Left colon (tissue), 2 donors: ENCODE measurements at regions not wholly inside any gene's neighbourhood (a gene's known extent, or its start where the extent isn't known, plus 50 kb on each side); places are given as distances from the start of the nearest gene placed in this dataset.

ENCODE experiments used
- ATAC-seq: fragments of 200-7000 bp; cut with Tn5 transposase; one replicate; pipeline ENCODE4 v1.9.1; 2020; ENCODE audit warnings: mild to moderate bottlenecking, moderate library complexity
- DNase-seq, 2 donors: peaks; one replicate each; pipeline ENCODE4 v3.0.0-alpha.2; 2020
- intact Hi-C, 2 donors: fragments of 100-400 bp; cut with DNase I in 1 of 2; cut with micrococcal nuclease in 1 of 2; formaldehyde crosslinking; loops; one replicate each; pipeline versions ENCODE4 v1.11.2 to v1.14.0; 2022; cut with DNase I, micrococcal nuclease
- donor health status: DM: no; HTN: no; CAD: no.
- donor health status: DM: yes; HTN: yes; CAD: no.

DNA sequence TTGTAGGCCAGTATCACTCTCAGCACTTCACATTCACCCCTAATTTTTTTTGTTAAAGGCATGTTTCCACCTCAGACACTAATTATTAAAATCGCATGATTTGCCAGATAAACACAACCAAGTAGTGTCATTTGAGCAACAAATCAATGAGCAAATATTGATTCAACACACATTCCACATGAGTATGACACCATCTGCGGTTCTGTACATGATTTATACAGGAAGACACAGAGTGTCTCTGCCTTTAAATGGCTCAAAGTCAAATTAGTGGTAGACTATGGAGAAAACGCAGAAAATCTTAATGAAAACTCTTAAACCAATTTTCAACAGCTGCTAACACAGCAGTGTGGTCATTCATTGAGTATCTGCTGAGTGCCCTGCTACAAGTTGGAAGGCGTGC is 300.2 kb downstream of the SOX4 start:
- intact Hi-C loops = no loop called here
- DNase-seq (no peak), ATAC-seq (no peak)

DNA sequence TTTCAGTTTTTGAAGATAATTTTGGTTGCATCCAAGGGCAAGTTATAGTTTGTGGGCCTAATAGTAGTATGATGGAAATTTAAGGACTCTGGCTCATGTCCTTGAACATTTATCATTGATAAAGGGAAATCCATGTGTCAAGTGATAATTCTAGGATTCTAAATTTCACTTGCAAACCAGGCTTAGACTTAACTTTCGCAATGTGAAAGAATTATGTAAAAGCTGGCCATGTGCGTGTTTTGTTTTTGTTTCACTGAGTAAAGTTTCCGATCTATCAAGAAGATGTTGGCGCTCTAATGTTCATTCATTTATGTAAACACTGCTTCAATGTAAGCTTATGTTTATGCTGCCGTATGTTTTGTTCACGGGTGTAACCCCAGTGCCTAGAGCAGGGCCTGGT is 302.0 kb downstream of the SOX4 start:
- intact Hi-C loops = no loop called here
- no peak for DNase-seq
- ATAC-seq = no peak

DNA sequence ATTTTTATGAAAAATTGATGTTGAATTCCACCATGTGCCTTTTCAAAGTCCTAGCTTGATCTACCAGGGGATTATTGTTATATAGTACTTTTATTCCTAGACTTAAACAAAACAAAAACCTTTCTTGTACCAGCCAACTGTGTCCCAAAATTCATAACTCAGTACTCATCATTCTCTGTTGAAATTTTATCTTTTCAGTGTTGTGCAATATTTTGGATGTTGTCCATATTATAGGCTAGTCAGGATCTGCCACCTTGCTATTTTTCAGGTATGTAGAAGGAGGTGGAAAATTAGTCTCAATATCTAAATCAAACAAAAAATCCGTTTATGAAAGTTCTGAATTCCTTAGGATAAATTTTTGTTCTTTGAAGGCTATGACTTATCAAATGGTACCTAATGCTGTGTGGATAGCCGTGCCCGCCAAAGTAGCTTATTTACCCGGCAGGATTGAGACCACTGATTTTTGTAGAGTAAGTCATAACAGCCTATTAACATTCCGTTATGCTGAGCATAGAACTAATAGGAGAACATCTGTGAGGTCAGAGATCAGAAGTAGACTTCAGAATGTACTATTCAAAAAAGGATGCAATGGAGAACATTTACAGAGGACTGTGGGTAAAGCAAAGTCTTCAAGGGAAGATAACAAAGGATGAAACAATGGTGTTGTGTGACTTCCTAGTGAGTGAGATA is 304.7 kb downstream of the SOX4 start:
- DNase-seq (no peak), ATAC-seq (no peak)
- intact Hi-C loops = no loop called here

- no peak for ATAC-seq
- intact Hi-C loops = no loop called here
- no peak for DNase-seq
Measured at GRCh38 chr6:21899708-21900107, 306.2 kb downstream of the SOX4 start.

GRCh38 chr6:21900730-21901129 is 307.2 kb downstream of the SOX4 start:
- no peak for ATAC-seq
- intact Hi-C loops = no loop called here
- DNase-seq = no peak

- intact Hi-C loops = no loop called here
- no peak for DNase-seq
- no peak for ATAC-seq
Measured at GRCh38 chr6:21902628-21903169, 309.1 kb downstream of the SOX4 start.

DNA sequence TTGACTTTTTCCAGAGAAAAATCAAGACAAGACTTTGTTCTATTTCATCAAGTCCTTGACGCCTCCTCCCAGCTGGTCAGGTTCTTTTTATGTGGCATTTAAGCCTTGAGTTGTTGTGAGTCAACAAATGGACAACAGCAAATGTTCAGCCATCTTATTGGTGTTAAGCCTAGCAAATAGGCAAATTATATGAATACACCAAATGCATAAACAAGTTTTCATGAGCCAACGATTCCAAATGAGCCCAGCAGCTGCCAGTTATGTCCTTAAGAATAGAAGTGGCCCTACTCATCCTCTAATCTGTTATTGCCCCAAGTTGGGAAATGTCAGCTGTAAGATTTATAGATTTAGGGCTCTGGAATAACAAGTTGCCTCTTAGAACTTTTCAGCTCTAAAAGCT is 312.0 kb downstream of the SOX4 start:
- DNase-seq = no peak
- ATAC-seq = no peak
- intact Hi-C loops = no loop called here

DNA sequence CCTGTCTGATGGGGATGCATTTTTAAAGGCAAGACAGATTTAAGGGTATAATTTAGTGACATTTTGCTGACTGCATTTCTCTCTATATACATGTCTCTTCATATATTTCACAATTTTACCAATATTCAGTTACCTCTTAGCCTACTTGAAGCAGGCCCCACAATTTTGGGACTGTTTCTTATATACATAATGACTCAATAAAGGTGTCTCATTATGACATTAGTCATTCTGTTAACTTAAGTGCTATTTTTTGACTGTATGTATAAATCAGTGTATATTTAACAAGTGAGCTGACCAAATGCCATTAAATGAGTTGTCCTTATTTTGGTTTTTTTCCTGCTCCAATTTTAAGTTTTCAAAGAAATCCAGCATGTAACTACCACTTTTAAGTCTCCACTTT is 313.3 kb downstream of the SOX4 start:
- ATAC-seq = no peak
- no peak for DNase-seq
- intact Hi-C loops = no loop called here

GRCh38 chr6:21907291-21907690 is 313.7 kb downstream of the SOX4 start:
- DNase-seq = no peak
- ATAC-seq = no peak

GRCh38 chr6:21908161-21908848 is 314.8 kb downstream of the SOX4 start:
- DNase-seq (no peak), ATAC-seq (no peak)
- intact Hi-C loops = no loop called here

More at GRCh38 chr6:21907291-21907690, 313.7 kb downstream of the SOX4 start:
- intact Hi-C loops = no loop called here

DNA sequence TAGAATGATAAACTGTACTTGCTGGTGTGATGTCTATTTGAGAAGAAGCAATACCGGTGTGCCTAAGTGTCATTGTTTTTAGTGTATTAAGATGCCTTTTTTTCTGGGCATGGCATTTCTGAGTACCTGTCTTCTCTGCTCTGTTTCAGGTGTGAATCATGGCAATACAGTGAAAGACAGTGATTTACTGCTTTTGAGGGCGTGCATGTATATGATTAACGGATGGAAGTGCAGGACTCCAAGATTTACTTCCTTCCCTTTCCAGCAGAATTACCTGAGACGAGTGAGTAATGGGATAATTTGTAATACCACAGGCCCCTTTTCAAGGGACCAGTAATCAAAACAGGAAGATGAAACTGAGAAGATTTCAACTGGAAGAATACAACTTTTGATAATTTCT is 315.8 kb downstream of the SOX4 start:
- intact Hi-C loops = no loop called here
- peak; percentile 49 for ATAC-seq
- no peak for DNase-seq

- intact Hi-C loops = no loop called here
- no peak for ATAC-seq
- DNase-seq = no peak
Measured at GRCh38 chr6:21911208-21911607, 317.7 kb downstream of the SOX4 start.

DNA sequence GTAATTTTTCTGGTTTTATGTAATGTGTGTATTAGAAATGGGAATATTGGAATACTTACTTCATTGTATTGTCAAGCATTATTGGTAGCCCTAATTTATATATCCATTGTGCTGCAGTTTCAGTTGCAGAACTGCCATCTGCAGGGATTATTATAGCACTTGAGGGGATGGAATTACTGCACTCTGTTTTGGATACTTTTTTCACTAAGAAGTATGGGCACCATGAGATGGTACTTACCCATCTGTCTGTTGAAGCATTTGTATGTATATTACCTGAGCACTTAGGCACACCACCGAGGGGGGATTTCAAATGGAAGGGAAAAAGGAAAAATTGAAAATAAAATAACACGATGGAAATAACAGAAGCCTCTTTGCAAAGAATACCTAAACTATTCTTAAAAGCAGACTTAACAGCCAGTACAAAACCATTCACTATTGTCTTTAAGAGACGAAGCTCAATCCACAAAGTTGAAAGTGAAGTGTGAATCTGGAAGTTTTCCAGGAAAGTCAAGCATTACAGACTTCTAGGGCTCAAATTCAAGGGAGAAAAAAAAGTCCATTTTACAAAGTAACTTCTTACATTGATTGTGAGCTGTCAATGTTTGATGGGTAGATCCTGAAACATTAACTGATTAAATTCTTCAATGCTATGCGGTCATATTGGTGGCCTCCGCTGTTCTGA is 318.7 kb downstream of the SOX4 start:
- intact Hi-C loops = no loop called here
- ATAC-seq (no peak), DNase-seq (no peak)

GRCh38 chr6:21914121-21914973 is 320.8 kb downstream of the SOX4 start:
- intact Hi-C loops = no loop called here
- DNase-seq (peak; percentile 38 to 80), ATAC-seq (peak; percentile 35)

DNA sequence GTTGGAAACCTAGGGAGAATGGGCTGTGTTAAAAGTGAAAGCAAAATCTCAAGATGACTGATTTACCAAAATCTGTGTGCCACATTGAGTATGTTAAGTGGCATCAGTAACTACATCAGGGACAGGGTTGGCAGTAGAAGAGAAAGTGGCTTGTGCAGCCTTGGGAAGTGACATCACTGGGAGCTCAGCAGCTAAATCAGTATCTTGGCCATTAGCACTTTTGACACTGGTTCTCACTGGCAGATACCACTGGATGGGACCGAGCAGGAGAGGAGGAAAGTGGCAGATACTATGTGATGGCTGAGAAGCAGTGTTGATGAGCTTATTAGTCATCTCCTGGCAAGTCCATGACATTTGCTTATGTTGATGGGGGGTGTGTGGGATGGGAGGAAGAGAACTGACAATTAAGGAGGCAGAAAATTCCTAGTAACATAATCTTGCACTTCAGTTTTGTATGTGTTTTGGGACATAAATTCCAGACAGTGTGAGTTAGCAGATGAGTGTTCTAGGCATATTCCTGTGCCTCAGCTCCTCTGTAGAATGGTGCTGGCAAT is 322.2 kb downstream of the SOX4 start:
- intact Hi-C loops = no loop called here
- ATAC-seq (no peak), DNase-seq (no peak)

- DNase-seq (no peak), ATAC-seq (peak; percentile 27)
Measured at GRCh38 chr6:21918041-21918440, 324.5 kb downstream of the SOX4 start.

DNA sequence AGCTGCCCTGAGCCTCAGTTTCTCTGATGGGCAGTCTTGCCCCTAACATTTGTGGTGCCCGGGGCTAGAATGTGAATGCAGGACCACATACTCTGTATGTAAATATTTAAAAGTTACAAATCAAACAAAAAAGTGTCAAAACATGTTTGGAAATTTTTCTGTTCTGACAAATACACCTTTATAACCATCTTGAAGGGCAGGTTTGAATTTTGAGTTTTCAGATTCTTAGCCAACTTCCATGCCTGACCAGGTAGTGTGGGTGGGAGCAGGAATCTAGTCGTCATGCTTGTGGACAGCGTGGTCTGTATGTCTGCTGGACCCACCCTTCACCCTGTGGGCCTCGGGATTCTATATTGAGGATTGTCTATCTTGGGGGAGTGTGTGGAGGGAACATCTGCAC is 325.1 kb downstream of the SOX4 start:
- intact Hi-C loops = no loop called here
- no peak for ATAC-seq
- no peak for DNase-seq

More at GRCh38 chr6:21918041-21918440, 324.5 kb downstream of the SOX4 start:
- intact Hi-C loops = no loop called here

- ATAC-seq (no peak), DNase-seq (no peak)
- intact Hi-C loops = no loop called here
Measured at GRCh38 chr6:21922086-21922485, 328.5 kb downstream of the SOX4 start.

DNA sequence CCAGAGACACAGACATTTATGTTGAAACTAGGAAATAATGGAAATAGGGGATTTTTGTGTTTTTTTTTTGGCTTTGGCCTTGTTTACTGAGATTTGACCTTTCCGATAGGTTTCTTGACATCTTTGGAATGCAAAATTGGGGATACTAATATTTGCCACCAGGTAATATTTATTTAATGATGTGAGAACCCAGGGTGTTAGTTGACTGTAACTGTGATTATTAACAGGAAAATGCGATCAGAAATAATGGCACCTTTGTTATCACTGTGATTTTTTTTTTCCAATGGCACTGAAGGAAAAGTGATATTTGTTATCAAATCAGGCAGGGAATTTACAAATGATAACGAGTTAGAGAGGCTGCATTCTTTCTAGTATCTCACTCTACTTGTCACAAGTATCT is 330.5 kb downstream of the SOX4 start:
- ATAC-seq = no peak
- intact Hi-C loops = no loop called here
- no peak for DNase-seq
